ENCODE measurements at regions not wholly inside any gene's neighbourhood (a gene's known extent, or its start where the extent isn't known, plus 50 kb on each side); places are given as distances from the start of the nearest gene placed in this dataset.

DNA sequence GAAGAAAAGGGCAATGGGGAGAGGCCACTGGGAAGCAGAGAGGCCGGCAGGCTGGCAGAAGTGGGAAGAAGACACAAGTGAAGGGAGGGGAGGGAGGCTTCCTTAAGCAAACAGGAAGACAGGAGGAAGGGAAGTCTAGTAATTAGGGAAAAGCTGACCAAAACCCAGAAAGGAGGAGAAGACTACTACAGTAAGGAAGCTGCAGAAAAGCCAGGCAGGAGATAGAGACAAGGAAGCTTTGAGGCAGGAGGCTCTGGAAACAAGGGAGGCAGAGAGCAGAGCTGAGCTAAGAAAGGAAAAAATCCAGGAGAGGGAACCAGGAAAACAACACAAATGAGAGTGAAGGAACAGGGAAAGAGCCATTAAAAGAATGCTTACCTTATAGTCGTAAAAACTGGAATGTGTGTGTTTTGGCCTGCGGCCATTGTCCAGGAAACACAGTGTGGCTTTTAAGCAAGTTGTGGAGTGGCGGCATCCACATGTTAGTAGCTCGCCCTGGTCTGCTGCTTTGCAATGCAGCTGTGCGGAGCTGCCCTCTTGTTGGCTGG lies 317.1 kb upstream of the CLINT1 start:
- ATAC-seq (ENCODE audit: insufficient read depth, low FRiP score) (no peak), DNase-seq (peak in 2 of 3 donors; percentile 9 to 46)
- H3K9me3 ChIP-seq (ENCODE audit: control insufficient read depth in 4 of 4, insufficient read depth in 3 of 4, low read length in 3 of 4) = no peaks in the 10 kb centered on the region
- TF ChIP-seq, protein P1, sequence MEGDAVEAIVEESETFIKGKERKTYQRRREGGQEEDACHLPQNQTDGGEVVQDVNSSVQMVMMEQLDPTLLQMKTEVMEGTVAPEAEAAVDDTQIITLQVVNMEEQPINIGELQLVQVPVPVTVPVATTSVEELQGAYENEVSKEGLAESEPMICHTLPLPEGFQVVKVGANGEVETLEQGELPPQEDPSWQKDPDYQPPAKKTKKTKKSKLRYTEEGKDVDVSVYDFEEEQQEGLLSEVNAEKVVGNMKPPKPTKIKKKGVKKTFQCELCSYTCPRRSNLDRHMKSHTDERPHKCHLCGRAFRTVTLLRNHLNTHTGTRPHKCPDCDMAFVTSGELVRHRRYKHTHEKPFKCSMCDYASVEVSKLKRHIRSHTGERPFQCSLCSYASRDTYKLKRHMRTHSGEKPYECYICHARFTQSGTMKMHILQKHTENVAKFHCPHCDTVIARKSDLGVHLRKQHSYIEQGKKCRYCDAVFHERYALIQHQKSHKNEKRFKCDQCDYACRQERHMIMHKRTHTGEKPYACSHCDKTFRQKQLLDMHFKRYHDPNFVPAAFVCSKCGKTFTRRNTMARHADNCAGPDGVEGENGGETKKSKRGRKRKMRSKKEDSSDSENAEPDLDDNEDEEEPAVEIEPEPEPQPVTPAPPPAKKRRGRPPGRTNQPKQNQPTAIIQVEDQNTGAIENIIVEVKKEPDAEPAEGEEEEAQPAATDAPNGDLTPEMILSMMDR (IDR thresholded peaks at IDR 0.05; ENCODE audit: control extremely low read depth, extremely low read depth) = no peak
- no peak overlapping the region for H3K27ac ChIP-seq (ENCODE audit: low read depth in 1 of 2, low read length in 1 of 2)
- H3K4me1 ChIP-seq (ENCODE audit: control insufficient read depth in 5 of 5, insufficient read depth in 5 of 5, low read length in 5 of 5) = peaks cover 0 to 24% (median 4%) of the 10 kb centered on the region in 5 donors
- no peak overlapping the region for H3K4me3 ChIP-seq
- no peaks in the 10 kb centered on the region for H3K27me3 ChIP-seq (ENCODE audit: control insufficient read depth in 3 of 3, insufficient read depth in 3 of 3, low read length in 2 of 3)
- no peak overlapping the region for H3K9ac ChIP-seq (ENCODE audit: insufficient read depth in 1 of 2, low read length in 2 of 2)
- 57 to 74% methylated on average over 6 of the region's 6 CpGs for WGBS, 2 donors
- H3K36me3 ChIP-seq (ENCODE audit: control insufficient read depth in 4 of 4, insufficient read depth in 4 of 4, low read length in 4 of 4) = no peaks in the 10 kb centered on the region

DNA sequence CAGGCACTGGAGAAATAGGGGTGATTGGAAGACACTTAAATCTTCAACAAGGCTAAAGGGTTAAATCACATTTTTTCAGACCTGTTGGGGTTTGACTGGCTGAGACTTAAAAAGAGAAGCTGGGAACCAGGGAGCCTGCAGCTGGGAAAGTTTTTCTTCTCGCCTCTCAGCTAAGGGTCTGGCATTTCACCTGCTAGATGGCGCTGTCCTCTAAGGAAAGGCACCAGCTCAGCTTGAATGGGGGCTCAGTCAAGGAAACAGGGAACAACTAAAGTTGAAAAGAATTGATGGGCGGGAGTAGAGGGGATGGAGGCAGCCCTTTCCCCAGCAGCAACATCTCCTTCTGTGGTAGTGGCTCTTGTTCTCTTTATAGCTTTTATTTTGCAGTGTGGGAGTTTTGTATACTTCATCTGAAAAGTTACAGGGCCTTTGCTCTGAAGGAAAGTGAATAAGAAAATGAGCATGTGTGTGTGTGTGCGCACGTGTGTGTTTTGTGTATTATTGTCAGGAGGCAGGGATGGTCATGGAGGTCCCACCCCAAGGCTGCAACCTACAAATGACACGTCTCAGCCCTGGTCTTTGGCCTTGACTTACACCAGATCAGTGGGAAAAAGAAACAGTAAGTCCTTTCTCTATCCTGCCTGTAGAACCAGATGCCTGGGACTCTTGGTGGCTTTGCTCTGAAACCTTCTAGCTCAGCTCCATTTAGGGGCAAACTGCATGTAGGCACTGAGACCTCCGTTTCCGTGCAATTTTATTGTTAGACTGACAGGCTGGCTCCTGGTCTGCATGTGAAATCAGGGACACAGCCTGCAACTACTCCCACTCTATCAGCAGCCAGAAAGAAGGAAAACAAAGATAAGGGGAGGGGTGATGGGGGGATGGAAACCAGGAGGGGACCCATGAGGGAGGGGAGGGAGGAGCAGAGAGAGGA lies 316.2 kb upstream of the CLINT1 start:
- no peak overlapping the region for H3K9ac ChIP-seq (ENCODE audit: insufficient read depth in 1 of 2, low read length in 2 of 2)
- DNase-seq = peak; percentile 78 to 88 (median 83)
- no peaks in the 10 kb centered on the region for H3K9me3 ChIP-seq (ENCODE audit: control insufficient read depth in 4 of 4, insufficient read depth in 3 of 4, low read length in 3 of 4)
- 43 to 56% methylated on average over 8 of the region's 8 CpGs for whole genome bisulfite sequencing, 2 donors
- H3K4me1 ChIP-seq (ENCODE audit: control insufficient read depth in 5 of 5, insufficient read depth in 5 of 5, low read length in 5 of 5) = peaks cover 0 to 24% (median 4%) of the 10 kb centered on the region in 5 donors
- H3K4me3 ChIP-seq = no peak overlapping the region
- TF ChIP-seq, protein P1 (IDR thresholded peaks at IDR 0.05; ENCODE audit: control extremely low read depth, extremely low read depth) = peak; percentile 59
- H3K27ac ChIP-seq (ENCODE audit: low read depth in 1 of 2, low read length in 1 of 2) = no peak overlapping the region
- no peaks in the 10 kb centered on the region for H3K27me3 ChIP-seq (ENCODE audit: control insufficient read depth in 3 of 3, insufficient read depth in 3 of 3, low read length in 2 of 3)
- H3K36me3 ChIP-seq (ENCODE audit: control insufficient read depth in 4 of 4, insufficient read depth in 4 of 4, low read length in 4 of 4) = no peaks in the 10 kb centered on the region
- ATAC-seq (ENCODE audit: insufficient read depth, low FRiP score) = peak; percentile 79

DNA sequence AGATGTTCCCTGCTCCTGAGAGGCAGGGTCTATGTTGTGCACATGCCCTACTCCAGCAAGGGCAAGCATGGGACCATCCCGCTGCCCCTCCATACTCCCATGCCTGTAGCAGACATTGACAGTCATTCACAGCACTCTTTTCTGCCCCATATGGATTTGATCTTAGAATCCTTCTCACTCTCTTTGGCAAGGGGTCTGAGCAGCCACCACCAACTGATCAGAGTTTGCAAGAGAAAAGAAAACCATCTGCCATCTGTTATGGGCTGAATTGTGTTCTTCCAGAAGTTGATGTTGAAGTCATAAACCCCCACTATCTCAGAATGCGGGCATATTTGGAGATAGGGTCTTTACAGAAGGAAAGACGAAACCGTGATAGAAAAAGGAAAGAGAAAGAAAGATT lies 315.1 kb upstream of the CLINT1 start:
- DNase-seq (no peak), ATAC-seq (ENCODE audit: insufficient read depth, low FRiP score) (no peak)
- H3K27me3 ChIP-seq (ENCODE audit: control insufficient read depth in 3 of 3, insufficient read depth in 3 of 3, low read length in 2 of 3) = no peaks in the 10 kb centered on the region
- no peak overlapping the region for H3K4me3 ChIP-seq
- H3K9ac ChIP-seq (ENCODE audit: insufficient read depth in 1 of 2, low read length in 2 of 2) = no peak overlapping the region
- TF ChIP-seq, protein P1 (IDR thresholded peaks at IDR 0.05; ENCODE audit: control extremely low read depth, extremely low read depth) = no peak
- WGBS, 2 donors = 80 to 92% methylated on average over 4 of the region's 4 CpGs
- no peak overlapping the region for H3K27ac ChIP-seq (ENCODE audit: low read depth in 1 of 2, low read length in 1 of 2)
- peaks cover 0 to 24% (median 4%) of the 10 kb centered on the region in 5 donors for H3K4me1 ChIP-seq (ENCODE audit: control insufficient read depth in 5 of 5, insufficient read depth in 5 of 5, low read length in 5 of 5)
- no peaks in the 10 kb centered on the region for H3K36me3 ChIP-seq (ENCODE audit: control insufficient read depth in 4 of 4, insufficient read depth in 4 of 4, low read length in 4 of 4)
- no peaks in the 10 kb centered on the region for H3K9me3 ChIP-seq (ENCODE audit: control insufficient read depth in 4 of 4, insufficient read depth in 3 of 4, low read length in 3 of 4)

Data from lung (tissue), 11 donors.